PC-3 (cell line): ENCODE measurements at regions not wholly inside any gene's neighbourhood (a gene's known extent, or its start where the extent isn't known, plus 50 kb on each side); places are given as distances from the start of the nearest gene placed in this dataset.

Experiments
- EZH2phosphoT487 ChIP-seq: fragments of 300-600 bp; sonication (generic); IDR thresholded peaks from 2 replicates; pipeline ENCODE4 v1.6.1; 2018; ENCODE audit warnings: mild to moderate bottlenecking, antibody characterized with exemption, low read length, borderline replicate concordance
- TF ChIP-seq, protein P1 (sequence below): fragments of 300-600 bp; sonication (generic); conservative IDR thresholded peaks from 2 replicates; pipeline ENCODE4 v1.5.1; 2017; ENCODE audit warnings: antibody characterized with exemption, low read depth, mild to moderate bottlenecking, low read length

DNA sequence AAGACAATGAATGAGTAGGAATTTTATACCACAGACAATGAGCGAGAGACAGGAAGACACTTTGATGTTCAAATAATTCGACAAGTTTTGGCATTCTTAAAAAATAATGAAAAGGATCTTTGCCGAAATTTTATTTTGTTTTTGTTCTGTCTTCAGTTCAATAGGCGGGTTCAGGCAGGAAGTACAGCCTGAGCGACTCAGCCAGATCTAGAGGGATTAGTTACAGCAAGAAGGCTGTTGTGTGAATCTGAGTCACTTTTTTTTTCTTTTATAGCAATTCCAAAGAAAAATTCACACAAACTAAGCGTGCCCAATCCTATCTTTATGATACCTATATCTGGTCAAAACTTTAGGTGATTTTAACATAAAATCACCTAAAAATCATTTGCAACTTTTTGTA is 505.4 kb upstream of the FAM241A start:
- TF ChIP-seq, protein P1, sequence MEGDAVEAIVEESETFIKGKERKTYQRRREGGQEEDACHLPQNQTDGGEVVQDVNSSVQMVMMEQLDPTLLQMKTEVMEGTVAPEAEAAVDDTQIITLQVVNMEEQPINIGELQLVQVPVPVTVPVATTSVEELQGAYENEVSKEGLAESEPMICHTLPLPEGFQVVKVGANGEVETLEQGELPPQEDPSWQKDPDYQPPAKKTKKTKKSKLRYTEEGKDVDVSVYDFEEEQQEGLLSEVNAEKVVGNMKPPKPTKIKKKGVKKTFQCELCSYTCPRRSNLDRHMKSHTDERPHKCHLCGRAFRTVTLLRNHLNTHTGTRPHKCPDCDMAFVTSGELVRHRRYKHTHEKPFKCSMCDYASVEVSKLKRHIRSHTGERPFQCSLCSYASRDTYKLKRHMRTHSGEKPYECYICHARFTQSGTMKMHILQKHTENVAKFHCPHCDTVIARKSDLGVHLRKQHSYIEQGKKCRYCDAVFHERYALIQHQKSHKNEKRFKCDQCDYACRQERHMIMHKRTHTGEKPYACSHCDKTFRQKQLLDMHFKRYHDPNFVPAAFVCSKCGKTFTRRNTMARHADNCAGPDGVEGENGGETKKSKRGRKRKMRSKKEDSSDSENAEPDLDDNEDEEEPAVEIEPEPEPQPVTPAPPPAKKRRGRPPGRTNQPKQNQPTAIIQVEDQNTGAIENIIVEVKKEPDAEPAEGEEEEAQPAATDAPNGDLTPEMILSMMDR, result no peak
- no peak for TF ChIP-seq EZH2phosphoT487
